ENCODE measurements at regions not wholly inside any gene's neighbourhood (a gene's known extent, or its start where the extent isn't known, plus 50 kb on each side); places are given as distances from the start of the nearest gene placed in this dataset.

- TF ChIP-seq ZNF174 (tag by site-specific recombination; IDR thresholded peaks at IDR 0.05): no peak
- no peak for TF ChIP-seq ZNF335 (tag by site-specific recombination; conservative IDR thresholded peaks at IDR 0.05)
- TF ChIP-seq REST (tag by site-specific recombination; IDR thresholded peaks at IDR 0.05): no peak
- no peak for TF ChIP-seq CTCF (tag by site-specific recombination; IDR thresholded peaks at IDR 0.05)
- TF ChIP-seq ZNF274 (IDR thresholded peaks at IDR 0.05; ENCODE audit: low read length): no peak
- TF ChIP-seq ZNF274 (tag by site-specific recombination; IDR thresholded peaks at IDR 0.05; ENCODE audit: borderline replicate concordance): no peak
- TF ChIP-seq ZXDB (tag by site-specific recombination; IDR thresholded peaks at IDR 0.05): no peak
- TF ChIP-seq ZNF510 (tag by site-specific recombination; IDR thresholded peaks at IDR 0.05; ENCODE audit: insufficient replicate concordance): no peak
Measured at GRCh38 chr5:69029292-69029691, 64.5 kb upstream of the SLC30A5 start.
